HepG2 (cell line): ENCODE measurements at regions not wholly inside any gene's neighbourhood (a gene's known extent, or its start where the extent isn't known, plus 50 kb on each side); places are given as distances from the start of the nearest gene placed in this dataset.

ENCODE experiments used
- ATAC-seq: fragments of 200-7000 bp; cut with Tn5 transposase; 3 replicates; pipeline ENCODE4 v1.9.1; 2020; ENCODE audit warnings: mild to moderate bottlenecking, moderate library complexity
- BruUV-seq: library from RNA; stranded (reverse); fragments of 400-500 nt; replicated peaks from 2 replicates; lab custom pipeline; 2021; lab: Mats Ljungman, UMichigan
- CTCF ChIA-PET: fragments of 300-600 bp; formaldehyde crosslinking; extraction: SDS; loops from one replicate; lab custom pipeline; 2021; ENCODE audit warnings: low total read pairs, inconsistent platforms, low intra/inter-chr PET ratio; lab: Yijun Ruan, JAX
- POLR2A ChIA-PET: fragments of 350-600 bp; sonication (Branson Sonifier 250); formaldehyde crosslinking; loops from one replicate; lab custom pipeline; 2020; ENCODE audit warnings: antibody characterized with exemption, inconsistent platforms; lab: Yijun Ruan, JAX
- DNase-seq: peaks from one replicate; pipeline ENCODE4 v3.0.0-alpha.2; 2015; ENCODE audit warnings: low spot score
- FAIRE-seq: peaks from 3 replicates; lab custom pipeline; 2011; peaks lifted over from hg19 to GRCh38; lab: Jason Lieb, UNC
- H2AFZ ChIP-seq: one replicate; pipeline ENCODE4 v1.6.1; 2011; ENCODE audit warnings: low read length, inconsistent platforms
- H3K27ac ChIP-seq: fragments of 300-600 bp; 3 replicates; pipeline ENCODE4 v1.8.0; 2011; ENCODE audit warnings: mixed run types, mild to moderate bottlenecking, mixed read lengths, low read length, inconsistent platforms; ENCODE audit not compliant: insufficient read depth; ENCODE audit errors: extremely low read length
- H3K27me3 ChIP-seq, 2 experiments: fragments of 200-600 bp in 1 of 2; 2 replicates in 1 of 2; 3 replicates in 1 of 2; pipeline versions ENCODE4 v1.6.0 to v1.8.0; 2011; ENCODE audit warnings: low read length in 2 of 2, mild to moderate bottlenecking in 2 of 2, moderate library complexity in 2 of 2, inconsistent platforms in 1 of 2; ENCODE audit not compliant: insufficient read depth in 2 of 2, control insufficient read depth in 1 of 2
- H3K36me3 ChIP-seq, 2 experiments: fragments of 200-600 bp in 1 of 2; replicated peaks in 1 of 2; 2 replicates in 1 of 2; 3 replicates in 1 of 2; pipeline versions ENCODE4 v1.5.1 to v1.8.0; 2011; ENCODE audit warnings: low read length in 2 of 2, inconsistent platforms in 1 of 2; ENCODE audit not compliant: insufficient read depth in 2 of 2, control insufficient read depth in 1 of 2
- H3K4me1 ChIP-seq: 2 replicates; pipeline ENCODE4 v1.5.1; 2012; ENCODE audit warnings: low read length, inconsistent platforms; ENCODE audit not compliant: insufficient read depth
- H3K4me2 ChIP-seq: 2 replicates; pipeline ENCODE4 v1.6.0; 2011; ENCODE audit warnings: low read depth, low read length, inconsistent platforms
- H3K4me3 ChIP-seq, 3 experiments: fragments of 200-600 bp in 1 of 3; sonication (generic), shearing (Covaris generic) in 1 of 3; replicated peaks in 1 of 3; 2 replicates each; pipeline ENCODE4 v1.5.1; 2011 to 2016; ENCODE audit warnings: low read length in 3 of 3, inconsistent platforms in 2 of 3, low read depth in 2 of 3, mild to moderate bottlenecking in 2 of 3, control low read depth in 1 of 3, mixed read lengths in 1 of 3; ENCODE audit not compliant: insufficient read depth in 1 of 3
- H3K79me2 ChIP-seq: one replicate; pipeline ENCODE4 v1.6.1; 2011; ENCODE audit warnings: low read length, inconsistent platforms; ENCODE audit not compliant: insufficient read depth
- H3K9ac ChIP-seq: 2 replicates; pipeline ENCODE4 v1.6.0; 2011; ENCODE audit warnings: mild to moderate bottlenecking, low read depth, low read length, inconsistent platforms; ENCODE audit not compliant: insufficient read depth
- H3K9me3 ChIP-seq: 2 replicates; pipeline ENCODE4 v1.5.1; 2012; ENCODE audit warnings: mild to moderate bottlenecking, low read length
- H4K20me1 ChIP-seq: 2 replicates; pipeline ENCODE4 v1.6.0; 2011; ENCODE audit warnings: inconsistent platforms, mild to moderate bottlenecking, low read length, moderate library complexity; ENCODE audit not compliant: insufficient read depth
- CEBPG ChIP-seq: IDR thresholded peaks from 2 replicates; pipeline ENCODE4 v1.6.1; 2016
- KLF13 ChIP-seq: sonication (generic); formaldehyde crosslinking; IDR thresholded peaks from 2 replicates; pipeline ENCODE4 v1.4.0; 2020; ENCODE audit warnings: mild to moderate bottlenecking, missing genetic modification reagents
- MTA3 ChIP-seq: sonication (generic); formaldehyde crosslinking; IDR thresholded peaks from 2 replicates; pipeline ENCODE4 v1.4.0; 2020; ENCODE audit warnings: missing genetic modification reagents
- PAWR ChIP-seq: sonication (generic); formaldehyde crosslinking; IDR thresholded peaks from 2 replicates; pipeline ENCODE4 v1.4.0; 2020; ENCODE audit warnings: missing genetic modification reagents, mild to moderate bottlenecking, borderline replicate concordance
- SMAD1 ChIP-seq: sonication (generic); formaldehyde crosslinking; IDR thresholded peaks from 2 replicates; pipeline ENCODE4 v1.4.0; 2020; ENCODE audit warnings: missing genetic modification reagents, low read depth, mild to moderate bottlenecking, borderline replicate concordance
- SNAPC2 ChIP-seq: sonication (generic); formaldehyde crosslinking; IDR thresholded peaks from 2 replicates; pipeline ENCODE4 v1.8.1; 2022; ENCODE audit warnings: mild to moderate bottlenecking, missing genetic modification reagents
- U2AF2 ChIP-seq: fragments of 200-400 bp; formaldehyde crosslinking; IDR thresholded peaks from 2 replicates; pipeline ENCODE4 v1.6.1; 2017; ENCODE audit warnings: low read depth, mild to moderate bottlenecking, low read length
- YY1 ChIP-seq: IDR thresholded peaks from 2 replicates; pipeline ENCODE4 v1.6.1; 2011; ENCODE audit warnings: low read length, low read depth, moderate library complexity, mild to moderate bottlenecking; ENCODE audit not compliant: insufficient read depth, insufficient replicate concordance
- ZNF224 ChIP-seq: sonication (generic); formaldehyde crosslinking; IDR thresholded peaks from 2 replicates; pipeline ENCODE4 v1.5.0; 2020; ENCODE audit warnings: mild to moderate bottlenecking, missing genetic modification reagents
- ZNF33B ChIP-seq: sonication (generic); formaldehyde crosslinking; IDR thresholded peaks from 2 replicates; pipeline ENCODE4 v1.5.1; 2020; ENCODE audit warnings: mild to moderate bottlenecking, missing genetic modification reagents
- ZNF484 ChIP-seq: sonication (generic); formaldehyde crosslinking; IDR thresholded peaks from 2 replicates; pipeline ENCODE4 v1.5.1; 2020; ENCODE audit warnings: mild to moderate bottlenecking, low read depth, missing genetic modification reagents, borderline replicate concordance
- WGBS: methylation state at CpG from one replicate; pipeline ENCODE4 v1.1.6; 2017; ENCODE audit warnings: low lambda C conversion rate; 5-methylcytosine and 5-hydroxymethylcytosine counted together
- in situ Hi-C: cut with HindIII; loops from 2 replicates; pipeline ENCODE4 v1.10.0; 2017; ENCODE audit warnings: low pct_unique_long_range_greater_than_20kb; ENCODE audit not compliant: extremely low pct_ligation_motif_present
- intact Hi-C: fragments of 100-400 bp; cut with micrococcal nuclease; formaldehyde crosslinking; loops from one replicate; pipeline ENCODE4 v1.10.0; 2022; ENCODE audit not compliant: unreplicated experiment
- TF ChIP-seq, protein P1 (sequence below): IDR thresholded peaks from 2 replicates; pipeline ENCODE4 v1.6.1; 2016; ENCODE audit warnings: mild to moderate bottlenecking, missing biosample characterization, missing genetic modification reagents
- TF ChIP-seq, protein P2 (sequence below): IDR thresholded peaks from 2 replicates; pipeline ENCODE4 v1.6.1; 2012; ENCODE audit warnings: low read depth, low read length, improper control_type of control experiment
- TF ChIP-seq, protein P3 (sequence below): sonication (generic); formaldehyde crosslinking; IDR thresholded peaks from 2 replicates; pipeline ENCODE4 v1.5.0; 2020; ENCODE audit warnings: missing genetic modification reagents, mild to moderate bottlenecking, borderline replicate concordance

GRCh38 chr1:195529881-195530280, 1078.4 kb downstream of the KCNT2 start:
- H3K4me2 ChIP-seq: no peak overlapping the region
- in situ Hi-C loops: no loop called here
- DNase-seq (no peak), FAIRE-seq (no peak), ATAC-seq (no peak)
- no peak overlapping the region for H2AFZ ChIP-seq
- CTCF ChIA-PET: no interaction called here
- no peaks in the 10 kb centered on the region for H3K4me1 ChIP-seq
- 5% methylated on average over 1 of the region's 1 CpG for WGBS
- H3K4me3 ChIP-seq: no peak overlapping the region
- no peak for TF ChIP-seq ZNF33B (CRISPR knock-in tag)
- TF ChIP-seq ZNF224: no peak
- TF ChIP-seq SMAD1 (CRISPR knock-in tag): no peak
- TF ChIP-seq, protein P1, sequence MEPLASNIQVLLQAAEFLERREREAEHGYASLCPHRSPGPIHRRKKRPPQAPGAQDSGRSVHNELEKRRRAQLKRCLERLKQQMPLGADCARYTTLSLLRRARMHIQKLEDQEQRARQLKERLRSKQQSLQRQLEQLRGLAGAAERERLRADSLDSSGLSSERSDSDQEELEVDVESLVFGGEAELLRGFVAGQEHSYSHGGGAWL (CRISPR knock-in tag): no peak
- TF ChIP-seq, protein P2, sequence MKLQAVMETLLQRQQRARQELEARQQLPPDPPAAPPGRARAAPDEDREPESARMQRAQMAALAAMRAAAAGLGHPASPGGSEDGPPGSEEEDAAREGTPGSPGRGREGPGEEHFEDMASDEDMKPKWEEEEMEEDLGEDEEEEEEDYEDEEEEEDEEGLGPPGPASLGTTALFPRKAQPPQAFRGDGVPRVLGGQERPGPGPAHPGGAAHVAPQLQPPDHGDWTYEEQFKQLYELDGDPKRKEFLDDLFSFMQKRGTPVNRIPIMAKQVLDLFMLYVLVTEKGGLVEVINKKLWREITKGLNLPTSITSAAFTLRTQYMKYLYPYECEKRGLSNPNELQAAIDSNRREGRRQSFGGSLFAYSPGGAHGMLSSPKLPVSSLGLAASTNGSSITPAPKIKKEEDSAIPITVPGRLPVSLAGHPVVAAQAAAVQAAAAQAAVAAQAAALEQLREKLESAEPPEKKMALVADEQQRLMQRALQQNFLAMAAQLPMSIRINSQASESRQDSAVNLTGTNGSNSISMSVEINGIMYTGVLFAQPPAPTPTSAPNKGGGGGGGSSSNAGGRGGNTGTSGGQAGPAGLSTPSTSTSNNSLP: no peak
- no peak for TF ChIP-seq MTA3 (CRISPR knock-in tag)
- no peak for TF ChIP-seq YY1
- no peak for TF ChIP-seq ZNF484 (CRISPR knock-in tag)
- no peak for TF ChIP-seq SNAPC2 (CRISPR knock-in tag)
- TF ChIP-seq U2AF2: no peak
- TF ChIP-seq PAWR (CRISPR knock-in tag): no peak
- no peak for TF ChIP-seq KLF13 (CRISPR knock-in tag)
- TF ChIP-seq, protein P3, sequence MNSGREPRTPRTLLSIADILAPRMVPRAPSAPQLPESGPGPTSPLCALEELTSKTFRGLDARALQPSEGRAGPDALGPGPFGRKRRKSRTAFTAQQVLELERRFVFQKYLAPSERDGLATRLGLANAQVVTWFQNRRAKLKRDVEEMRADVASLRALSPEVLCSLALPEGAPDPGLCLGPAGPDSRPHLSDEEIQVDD (CRISPR knock-in tag): no peak
- TF ChIP-seq CEBPG (CRISPR knock-in tag): no peak
- H3K27ac ChIP-seq: no peak overlapping the region
- no TSS peak for BruUV-seq
- H3K79me2 ChIP-seq: no peaks in the 10 kb centered on the region
- intact Hi-C loops: no loop called here
- POLR2A ChIA-PET: no interaction called here
- no peaks in the 10 kb centered on the region for H3K9me3 ChIP-seq
- no peak overlapping the region for H3K9ac ChIP-seq
- H3K27me3 ChIP-seq: no peaks in the 10 kb centered on the region
- no peaks in the 10 kb centered on the region for H4K20me1 ChIP-seq
- no peaks in the 10 kb centered on the region for H3K36me3 ChIP-seq
